Embryonic facial prominence (tissue), 1 donor: ENCODE measurements at regions not wholly inside any gene's neighbourhood (a gene's known extent, or its start where the extent isn't known, plus 50 kb on each side); places are given as distances from the start of the nearest gene placed in this dataset.
"Not testable (repeated sequence)": the region's sequence is repeated elsewhere in the genome, so short reads cannot be mapped to it uniquely, and the experiment has no call there.

Source experiments
- DNase-seq: peaks from one replicate; pipeline ENCODE4 v3.0.0-alpha.2; 2016; ENCODE audit errors: extremely low spot score

DNA sequence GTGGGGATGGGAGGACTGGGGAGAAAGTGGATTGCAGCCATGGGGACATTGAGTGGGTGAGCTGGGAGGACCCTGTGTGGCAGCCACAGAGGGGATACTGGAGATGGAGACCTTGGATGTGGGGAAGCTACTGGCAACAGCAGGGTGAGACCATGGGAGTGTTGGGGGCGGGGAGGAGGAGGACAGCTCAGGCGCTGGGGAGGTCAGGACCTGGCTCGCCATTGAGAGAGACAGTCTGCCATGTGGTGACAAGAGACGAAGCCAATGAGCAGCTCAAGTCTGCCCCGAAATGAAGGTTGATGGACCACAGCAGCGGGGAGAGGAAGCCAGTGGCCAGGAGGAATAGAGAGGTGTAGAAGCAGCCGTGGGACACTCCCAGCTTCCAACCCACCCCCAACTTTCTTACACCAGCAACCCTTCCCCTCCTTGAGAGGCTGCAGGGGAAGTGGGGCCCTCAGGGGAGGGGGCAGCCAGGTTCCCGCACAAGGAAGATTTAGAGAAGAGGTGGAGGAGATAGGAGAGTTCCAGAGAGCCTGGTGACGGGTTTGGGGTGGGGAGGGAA, 118.1 kb downstream of the ASB7 start:
- no peak for DNase-seq

DNA sequence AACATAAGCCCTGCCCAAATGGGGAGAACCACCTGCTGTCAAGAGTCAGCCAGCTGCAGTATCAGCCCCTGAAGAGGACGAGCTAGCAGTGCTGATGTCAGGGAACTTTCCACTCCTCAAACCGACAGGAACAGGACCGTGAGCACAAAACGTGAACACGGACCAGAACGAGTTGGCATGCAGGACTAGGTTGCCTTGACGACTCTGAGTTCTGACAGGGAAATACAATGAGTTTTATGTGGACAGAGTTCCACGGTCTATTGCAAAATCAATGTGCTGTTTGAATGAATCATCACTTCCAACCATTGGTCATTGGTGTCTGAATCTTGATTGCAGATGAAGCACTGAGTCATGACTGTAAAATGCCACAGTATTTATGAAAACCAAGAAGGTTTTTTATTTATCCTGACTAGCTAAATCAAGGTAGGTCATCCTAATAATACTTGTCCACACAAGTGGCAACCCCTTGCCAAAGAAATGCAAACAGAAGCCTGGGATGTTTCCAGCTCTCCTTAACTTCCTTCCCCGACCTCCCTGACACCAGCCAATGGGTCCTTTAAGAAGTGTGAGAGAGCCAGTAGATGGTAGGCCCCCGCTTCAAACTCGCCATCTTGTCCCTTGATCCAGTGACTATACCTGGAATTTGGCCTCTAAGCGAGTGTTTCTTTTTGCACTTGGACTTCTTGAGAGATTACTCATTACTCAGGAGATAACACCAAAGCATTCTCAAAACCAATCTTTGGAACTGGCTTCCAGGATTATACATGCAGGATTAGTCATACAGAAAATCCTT, 119.6 kb downstream of the ASB7 start:
- no peak for DNase-seq

DNA sequence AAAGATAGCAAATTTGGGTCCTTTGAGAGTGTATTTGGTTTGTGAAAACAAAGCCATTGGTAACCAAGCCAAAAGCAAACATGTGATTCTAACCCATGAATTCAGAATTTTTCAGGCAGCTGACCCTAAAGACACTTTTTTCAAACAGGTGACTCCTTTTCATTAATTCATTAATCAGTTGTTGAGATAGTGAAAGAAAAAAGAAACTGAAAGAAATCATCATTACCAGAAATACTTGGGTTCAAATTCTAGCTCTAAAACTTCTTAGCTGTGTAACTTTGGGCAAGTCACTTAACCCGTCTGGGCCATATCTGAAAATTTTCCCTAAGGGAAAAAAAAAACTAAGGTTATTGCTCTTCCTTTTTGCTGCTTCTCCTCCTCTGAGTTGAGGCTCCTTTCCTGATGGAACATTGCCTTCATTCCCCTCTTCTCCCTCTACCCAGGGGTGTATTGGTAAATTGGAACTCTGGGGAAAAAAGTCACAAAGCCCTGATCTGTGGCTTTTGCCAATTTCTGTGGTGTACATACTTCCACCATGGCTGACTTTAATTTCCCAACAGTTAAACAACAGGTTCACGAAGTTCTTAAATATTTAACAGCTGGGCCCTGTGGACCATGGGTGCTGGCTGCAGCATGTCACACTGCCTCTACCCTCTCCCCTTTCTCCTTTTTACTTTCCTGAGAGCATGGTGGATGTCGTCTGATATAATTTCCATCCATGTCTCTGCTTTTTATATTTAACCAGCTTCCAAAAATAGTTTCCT, 120.3 kb downstream of the ASB7 start:
- no peak for DNase-seq

- DNase-seq: no peak
Observed at GRCh38 chr15:100723315-100723801, 121.0 kb downstream of the ASB7 start.

GRCh38 chr15:100725121-100726069, 123.0 kb downstream of the ASB7 start:
- DNase-seq: no peak

GRCh38 chr15:100726070-100726420, 123.7 kb downstream of the ASB7 start:
- no peak for DNase-seq

DNA sequence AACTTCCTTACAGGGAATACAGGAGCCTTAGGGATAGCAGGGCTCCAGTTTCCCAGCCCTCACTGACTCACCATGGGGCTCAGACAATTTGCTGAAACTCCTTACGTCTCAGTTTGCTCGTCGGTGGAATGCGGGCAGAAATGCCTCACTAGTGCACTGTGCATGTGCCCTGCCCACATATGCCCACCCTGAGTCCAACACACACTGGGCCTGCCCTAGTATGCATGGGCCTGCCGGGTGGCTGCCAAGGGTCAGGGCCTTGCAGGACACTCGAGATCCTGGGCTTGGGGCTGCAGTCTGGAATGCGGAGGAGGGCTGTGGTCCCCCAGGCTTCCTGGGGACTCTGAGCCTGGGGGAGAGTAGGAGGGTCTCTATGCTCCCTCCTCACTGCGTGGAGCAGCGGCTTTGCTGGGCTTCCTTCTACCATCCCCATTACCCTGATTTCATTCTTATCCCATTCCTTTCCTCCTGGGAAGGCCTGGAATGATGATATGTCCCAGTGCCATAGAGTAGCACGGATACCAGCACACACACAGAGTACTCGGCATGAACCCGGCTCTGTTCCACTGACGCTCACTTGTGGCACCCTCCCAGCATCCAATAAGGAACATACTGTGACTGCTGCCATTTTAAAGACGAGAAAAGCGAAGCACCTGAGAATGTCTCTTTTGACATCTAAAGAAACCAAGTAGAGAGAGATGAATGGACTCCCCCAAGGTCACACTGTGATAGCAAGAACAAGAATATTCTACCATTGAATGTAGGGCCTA, 124.2 kb downstream of the ASB7 start:
- DNase-seq: no peak

DNA sequence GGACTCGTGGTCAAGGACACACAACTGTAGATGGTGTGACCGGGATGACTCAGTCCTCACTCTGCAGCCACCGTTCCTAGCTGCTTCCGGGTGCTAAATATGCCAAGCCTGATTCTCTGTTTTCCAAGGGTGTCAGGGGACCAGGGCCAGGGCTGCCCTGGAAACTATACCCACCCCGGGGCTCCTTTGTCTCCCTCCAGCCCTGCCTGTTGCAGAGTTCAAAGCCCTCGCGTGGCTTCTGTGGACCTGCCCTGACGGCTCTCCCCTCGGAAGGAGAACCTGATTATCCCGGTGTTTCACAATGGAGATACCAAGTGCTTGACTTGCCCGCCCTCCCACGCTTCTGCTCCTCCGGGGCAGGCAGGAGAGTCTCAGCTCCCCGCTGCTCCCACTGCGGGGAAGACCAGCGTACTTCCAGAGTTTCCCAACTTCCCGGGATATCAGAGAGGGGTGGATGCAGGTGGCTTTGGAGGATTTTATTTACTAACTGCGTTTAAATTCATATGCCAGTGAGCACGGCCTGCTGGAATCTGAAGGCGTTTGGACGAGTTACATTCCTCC, 125.0 kb downstream of the ASB7 start:
- no peak for DNase-seq

- no peak for DNase-seq
Observed at GRCh38 chr15:100728371-100729201, 126.2 kb downstream of the ASB7 start.

GRCh38 chr15:100729461-100729860, 127.1 kb downstream of the ASB7 start:
- no peak for DNase-seq

DNA sequence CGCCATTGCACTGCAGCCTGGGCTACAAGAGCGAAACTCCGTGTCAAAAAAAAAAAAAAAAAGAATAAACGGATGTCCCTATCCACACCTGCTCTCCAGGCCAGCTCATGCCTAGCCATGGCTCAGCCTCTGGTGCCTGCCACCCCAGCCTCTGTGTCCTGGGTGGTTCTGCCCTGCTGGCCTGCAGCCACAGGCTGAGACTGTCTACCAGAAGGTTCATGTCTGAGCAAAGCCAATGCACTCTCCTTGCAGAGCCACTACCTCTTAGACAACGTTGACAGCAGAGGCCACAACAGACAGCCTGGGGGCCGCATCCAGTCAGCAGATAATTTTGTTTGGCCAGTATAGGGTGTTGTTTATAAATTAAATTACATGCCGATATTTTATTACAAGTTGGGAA, 127.7 kb downstream of the ASB7 start:
- no peak for DNase-seq

GRCh38 chr15:100730655-100731266, 128.4 kb downstream of the ASB7 start:
- DNase-seq: no peak

GRCh38 chr15:100731267-100732152, 129.1 kb downstream of the ASB7 start:
- no peak for DNase-seq

- DNase-seq: no peak
Observed at GRCh38 chr15:100732211-100733055, 130.0 kb downstream of the ASB7 start.

DNA sequence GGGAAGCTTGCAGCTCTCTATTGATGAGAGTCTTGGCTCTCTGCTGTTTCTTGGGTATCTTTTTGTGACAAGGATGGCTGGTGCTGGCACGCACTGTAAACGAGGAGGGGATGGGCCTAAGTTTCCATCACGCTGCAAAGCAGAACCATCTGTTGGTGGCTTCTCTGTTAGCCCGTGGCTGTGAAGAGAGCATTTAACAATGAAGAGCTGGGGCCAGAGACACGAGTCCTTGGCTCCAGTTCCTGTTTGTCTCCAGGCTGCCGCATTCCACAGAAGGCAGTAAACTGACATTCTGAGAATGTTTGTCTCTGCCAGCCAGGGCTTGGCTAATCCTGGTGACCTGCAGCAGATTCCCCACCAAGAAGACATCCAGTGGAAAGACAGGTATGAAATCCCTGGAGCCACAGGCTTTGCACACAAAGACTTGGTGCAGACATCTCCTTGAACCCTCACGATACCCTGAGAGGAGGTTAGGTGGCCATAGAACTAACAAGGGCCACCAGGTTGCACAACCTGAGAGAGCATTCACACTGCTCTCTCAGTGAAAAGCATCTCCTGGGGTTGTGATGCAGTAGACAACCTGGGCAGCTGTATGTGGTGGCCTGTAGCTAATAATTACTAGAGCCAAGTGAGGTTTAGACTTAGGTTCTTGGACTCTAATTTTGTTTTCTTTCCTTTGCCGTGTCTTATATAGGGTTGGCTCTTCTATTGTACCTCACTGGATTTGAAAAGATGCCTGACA, 130.9 kb downstream of the ASB7 start:
- DNase-seq: peak; percentile 37

- DNase-seq: not testable (repeated sequence)
Observed at GRCh38 chr15:100733843-100734185, 131.4 kb downstream of the ASB7 start.

DNA sequence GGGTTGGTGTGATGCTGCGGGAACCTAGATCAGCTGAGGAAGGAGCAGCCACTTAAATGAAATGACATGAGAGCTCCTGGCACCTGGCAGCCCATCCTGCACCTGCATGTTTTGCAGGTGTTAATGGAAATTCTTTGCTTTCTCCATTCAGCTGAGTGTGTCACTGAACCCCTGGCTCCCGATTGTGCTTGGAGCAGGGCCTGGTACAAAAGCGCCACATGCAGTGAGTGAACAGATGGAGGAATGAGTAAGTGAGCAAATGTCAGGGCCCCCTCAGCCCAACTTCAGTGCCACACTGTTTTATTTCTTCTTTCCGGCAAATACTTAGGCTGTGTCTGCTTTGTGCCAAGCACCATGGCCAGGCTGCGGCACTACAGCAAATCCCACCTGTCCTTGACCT, 132.2 kb downstream of the ASB7 start:
- no peak for DNase-seq
